ENCODE measurements at regions not wholly inside any gene's neighbourhood (a gene's known extent, or its start where the extent isn't known, plus 50 kb on each side); places are given as distances from the start of the nearest gene placed in this dataset.
A peak's percentile ranks its signal among the peaks of the same experiment; 100 is the strongest.

DNA sequence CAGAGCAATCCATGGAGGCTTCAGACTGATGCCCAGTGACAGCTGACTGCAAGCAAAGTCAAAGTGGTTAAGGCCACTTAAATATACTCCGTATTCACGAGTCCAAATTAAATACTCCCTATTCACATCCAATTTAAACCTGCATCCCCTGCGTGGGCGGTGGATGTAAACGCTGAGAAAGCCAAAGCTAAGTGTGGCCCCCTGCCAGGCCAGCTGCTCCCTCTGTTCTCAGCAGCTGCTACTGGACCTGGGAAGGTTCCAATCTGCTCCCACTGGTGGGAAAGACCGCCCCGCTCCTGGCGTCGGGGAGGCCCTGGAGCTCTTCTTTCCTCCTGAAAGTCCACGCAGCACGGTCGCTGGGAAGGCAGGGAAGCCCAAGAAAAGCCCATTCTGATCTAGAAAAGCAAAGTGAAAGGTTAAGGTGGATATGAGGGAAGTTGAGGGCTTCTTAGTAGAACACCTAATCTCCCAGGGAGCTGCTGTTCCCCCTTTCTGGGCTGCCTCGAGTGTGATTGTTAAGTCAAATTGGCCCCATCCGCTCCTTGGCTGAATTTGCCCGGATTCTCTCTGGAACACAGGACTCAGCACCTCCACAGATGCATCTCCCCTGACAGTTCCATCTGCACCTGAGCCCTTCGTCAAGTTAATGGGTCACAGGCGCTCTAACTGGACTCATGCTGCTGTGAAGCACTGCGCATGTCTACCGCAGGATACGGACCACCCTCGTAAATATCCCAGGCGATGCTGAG, 205.5 kb downstream of the USP12 start:
- DNase-seq (ENCODE audit: low read depth), result no peak

DNA sequence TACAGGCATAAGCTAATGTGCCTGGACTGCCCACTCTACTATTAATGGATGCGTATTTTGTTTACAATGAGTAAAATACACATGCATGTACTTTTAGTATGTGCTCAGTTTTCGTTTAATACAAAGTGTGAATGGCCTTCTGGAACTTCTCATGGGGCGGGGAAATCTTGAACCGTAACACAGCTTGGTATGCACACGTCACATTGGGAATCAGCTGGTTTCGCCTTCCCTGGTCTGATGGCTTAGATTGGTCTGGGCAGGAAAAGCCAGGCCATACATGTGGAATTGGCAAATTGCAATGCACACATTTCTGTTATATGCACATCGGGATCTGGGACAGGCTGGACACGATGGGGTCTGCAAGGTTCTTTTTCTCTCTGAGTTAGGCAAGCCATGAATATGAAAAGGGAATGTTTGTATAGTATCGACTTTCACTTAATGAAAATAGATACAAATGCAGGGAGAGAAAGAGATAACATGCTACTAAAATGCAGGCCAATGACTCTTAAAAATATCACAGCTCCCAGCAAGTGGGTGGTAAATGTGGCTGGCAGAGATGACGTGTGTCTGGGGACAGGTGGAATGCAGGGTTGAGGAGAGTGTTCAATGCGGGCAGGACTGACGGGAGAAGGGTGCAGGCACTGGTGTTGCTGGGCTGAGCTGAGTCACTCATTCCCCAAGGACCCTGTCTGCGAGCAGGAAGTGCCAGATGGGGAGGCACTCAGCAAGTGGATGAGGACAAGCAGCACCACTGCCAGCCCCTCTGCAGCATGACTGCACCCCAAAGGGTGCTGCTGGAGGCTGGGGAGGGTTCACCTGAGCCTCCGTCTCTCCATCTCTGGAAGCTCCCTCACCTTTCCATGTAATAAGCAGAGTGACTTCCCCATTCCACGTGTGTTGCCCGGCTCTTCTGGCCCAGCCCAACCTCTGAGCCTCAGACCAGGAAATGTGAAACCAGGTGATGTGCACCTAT, 204.0 kb upstream of the GPR12 start:
- DNase-seq (ENCODE audit: low read depth), result no peak

DNA sequence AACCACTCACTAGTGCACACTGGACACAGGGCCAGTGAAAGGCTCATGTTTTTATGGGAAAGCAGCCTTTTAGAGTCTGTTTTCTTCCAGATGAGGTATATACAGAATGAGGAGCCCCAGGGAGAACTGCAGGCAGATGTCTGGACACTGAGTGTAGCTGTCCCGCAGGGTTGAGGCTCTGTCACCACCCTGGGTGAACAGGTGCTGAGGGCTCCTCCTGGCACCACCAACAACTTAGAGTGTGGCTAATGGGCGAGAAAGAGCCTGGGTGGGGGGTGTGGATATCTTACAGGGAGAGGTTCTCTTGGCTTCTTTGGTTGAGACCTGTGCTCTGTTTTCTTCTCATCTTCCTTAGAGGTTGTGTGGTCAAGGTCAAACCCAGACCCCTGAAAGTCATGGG, 202.1 kb upstream of the GPR12 start:
- DNase-seq (ENCODE audit: low read depth), result no peak

DNA sequence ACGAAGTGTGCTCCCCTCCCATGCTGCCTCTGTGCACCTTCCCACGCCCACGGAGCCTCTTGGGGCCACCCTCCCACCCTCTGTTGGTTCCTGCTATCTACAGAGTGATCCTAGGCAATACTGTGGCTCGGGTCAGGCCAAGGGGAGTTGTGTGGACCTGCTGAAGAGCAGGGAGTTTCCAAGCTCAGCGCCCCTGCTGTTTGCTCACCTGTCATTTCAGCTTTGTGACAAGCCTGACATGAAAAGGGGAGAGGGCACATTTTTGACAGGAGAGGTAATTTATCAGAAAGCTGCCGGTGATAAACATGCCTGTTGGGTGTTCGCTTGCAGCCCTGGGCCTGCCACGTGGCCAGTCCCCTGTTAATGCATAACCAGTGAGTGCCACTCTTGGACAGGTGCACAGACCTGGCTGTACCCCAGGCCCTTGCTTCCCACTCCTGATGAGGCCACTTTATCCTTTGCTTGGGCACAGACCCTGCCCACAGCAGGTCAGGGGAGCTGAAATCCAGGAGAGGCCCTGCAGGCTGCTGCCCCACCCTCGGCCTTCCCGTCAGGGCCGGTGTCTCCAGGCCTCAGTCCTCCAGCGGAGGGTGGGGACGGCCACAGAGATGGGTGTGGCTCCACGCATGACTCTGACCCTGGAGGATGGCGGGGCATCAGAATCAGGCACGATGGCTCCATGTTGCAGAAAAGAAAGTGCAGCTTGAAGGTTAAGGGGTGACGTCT, 201.5 kb upstream of the GPR12 start:
- no peak for DNase-seq (ENCODE audit: low read depth)

DNA sequence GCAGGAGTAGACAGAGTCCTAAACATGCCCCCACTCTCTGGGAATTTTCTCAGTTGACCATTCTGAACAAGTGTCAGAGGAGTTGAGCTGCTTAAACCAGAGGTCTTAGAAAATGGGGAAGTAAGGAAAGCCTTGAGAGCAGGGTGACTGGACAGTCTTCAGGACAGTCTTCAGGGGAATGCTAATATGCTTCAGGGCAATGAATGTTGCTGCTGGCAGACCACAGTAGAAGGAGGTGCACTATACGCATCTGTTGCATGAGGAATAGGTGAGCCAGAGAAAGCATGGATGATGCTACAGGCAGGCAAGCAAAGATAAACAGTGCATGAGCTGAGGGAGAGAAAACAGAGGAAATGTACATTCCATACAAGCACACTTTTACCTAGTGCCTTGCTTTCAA, 196.6 kb upstream of the GPR12 start:
- no peak for DNase-seq (ENCODE audit: low read depth)

DNA sequence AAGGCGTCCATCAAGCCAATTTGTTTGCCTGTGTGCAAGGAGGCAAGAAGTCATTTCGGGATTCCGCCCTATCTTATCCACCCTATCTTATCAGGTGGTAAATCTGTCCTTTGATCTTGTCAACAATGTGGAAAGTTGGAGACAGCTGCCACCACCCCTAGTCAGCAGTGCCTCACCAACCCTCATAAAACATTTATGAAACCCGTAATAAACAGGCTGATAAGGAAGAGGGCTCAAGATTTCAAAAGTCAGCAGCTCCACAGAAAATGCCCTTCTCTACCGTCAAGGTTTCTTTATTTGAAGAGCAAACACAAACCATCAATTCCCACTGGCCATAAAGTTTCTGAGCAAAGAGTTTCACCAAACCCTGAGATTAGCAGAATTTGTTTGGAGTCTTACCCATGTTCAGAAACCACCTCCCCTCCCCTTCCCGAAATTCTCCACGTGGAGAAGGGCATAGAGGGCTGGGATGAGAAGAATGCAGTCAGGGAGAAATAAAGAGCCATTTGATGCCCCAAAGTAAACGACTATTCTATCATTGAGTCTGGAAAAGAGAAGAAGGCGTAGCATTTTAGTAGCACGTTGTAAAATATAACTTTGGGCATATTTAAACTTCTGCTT, 196.0 kb upstream of the GPR12 start:
- DNase-seq (ENCODE audit: low read depth), result no peak

DNA sequence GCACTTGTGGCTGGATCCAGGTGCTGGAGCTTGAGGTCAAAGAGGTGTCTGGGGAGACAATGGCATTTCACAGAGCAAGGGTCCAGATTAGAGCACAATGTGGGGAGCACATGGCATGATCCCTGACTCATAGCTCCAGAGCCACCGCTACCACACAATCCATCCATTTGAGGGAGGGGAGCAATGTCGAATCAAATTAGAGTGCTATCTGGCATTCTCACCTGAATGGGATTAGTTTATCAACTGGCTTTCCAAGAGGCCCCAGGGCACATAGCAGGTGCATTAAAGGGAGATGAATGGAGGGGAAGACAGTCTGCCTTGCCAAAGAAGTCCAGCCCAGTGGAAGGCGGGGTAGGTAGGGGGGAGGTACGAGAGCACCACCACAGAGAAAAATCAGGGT, 194.4 kb upstream of the GPR12 start:
- no peak for DNase-seq (ENCODE audit: low read depth)

DNA sequence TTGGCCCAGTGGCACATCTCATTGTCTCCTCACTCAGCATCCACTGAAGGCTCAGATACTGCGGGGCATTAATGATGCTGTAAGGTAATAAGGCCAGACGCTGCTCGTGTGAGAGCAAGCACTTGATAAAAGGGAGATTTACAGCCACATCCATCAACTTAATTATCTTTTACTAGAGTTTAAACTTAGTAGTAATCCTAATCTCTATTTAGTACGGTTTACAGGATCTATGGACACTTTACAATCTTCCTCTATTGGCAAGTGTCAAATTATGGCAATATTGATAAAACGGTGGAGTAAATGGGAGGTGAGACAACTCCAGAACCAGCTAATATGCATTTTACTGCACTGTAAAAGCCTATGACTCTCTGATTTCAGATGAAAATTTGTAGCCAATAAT, 192.7 kb upstream of the GPR12 start:
- no peak for DNase-seq (ENCODE audit: low read depth)

DNA sequence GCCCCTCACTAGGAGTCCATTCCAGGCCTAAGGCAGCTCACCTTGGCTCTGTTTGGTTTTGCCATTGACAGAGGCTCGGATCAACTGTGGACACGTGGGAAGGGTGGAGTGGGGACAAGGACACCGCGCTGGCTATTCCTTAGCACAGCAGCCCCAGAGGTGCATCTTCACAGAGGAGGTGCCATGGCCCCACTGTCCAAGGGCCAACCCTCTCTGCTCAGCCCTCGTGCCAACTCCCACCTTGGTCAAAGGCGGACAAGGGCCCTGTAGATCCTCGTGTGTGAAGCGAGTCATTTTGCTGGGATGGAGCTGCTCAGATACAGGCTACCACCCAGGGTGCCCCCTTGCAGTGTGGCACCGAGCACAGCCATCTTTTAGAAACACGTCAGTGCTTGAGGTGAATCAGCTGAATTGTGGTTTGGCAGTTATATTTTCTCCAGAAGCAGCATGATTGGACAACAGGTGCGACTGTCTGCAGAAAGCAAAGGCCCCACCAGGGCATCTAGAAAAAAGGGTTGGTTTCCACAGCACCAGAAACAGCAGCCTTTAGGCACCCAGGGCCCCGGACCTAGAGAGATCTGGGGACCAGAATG, 192.1 kb upstream of the GPR12 start:
- no peak for DNase-seq (ENCODE audit: low read depth)

DNA sequence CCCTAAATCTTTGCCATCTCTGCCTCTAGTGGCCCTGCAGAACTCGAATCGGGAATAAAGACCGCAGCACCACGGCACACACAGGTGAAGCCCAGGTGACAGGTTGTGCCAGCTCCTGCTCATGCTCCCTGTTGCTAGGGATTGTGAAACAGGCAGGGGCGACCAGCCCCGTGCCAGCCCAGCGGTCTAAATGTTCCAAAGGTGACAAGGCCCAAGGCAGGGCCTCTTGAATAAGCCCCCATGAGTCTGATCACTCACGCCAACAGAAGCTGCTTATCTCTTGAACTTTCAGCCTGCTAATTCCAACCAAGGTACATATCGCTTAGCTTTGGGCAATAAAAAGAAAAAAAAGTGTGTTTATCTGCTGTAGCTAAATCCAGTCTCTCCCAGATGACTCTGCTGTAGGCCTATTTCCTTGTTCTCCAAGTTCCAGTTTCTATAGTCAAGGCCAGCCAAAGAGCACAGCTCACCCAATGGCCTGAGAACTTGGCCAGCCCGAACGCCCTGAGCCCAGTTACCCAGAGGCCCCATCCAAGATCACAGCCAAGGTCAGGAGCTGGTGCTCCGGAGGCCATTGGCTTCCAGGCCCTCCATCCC, 191.1 kb upstream of the GPR12 start:
- no peak for DNase-seq (ENCODE audit: low read depth)

DNA sequence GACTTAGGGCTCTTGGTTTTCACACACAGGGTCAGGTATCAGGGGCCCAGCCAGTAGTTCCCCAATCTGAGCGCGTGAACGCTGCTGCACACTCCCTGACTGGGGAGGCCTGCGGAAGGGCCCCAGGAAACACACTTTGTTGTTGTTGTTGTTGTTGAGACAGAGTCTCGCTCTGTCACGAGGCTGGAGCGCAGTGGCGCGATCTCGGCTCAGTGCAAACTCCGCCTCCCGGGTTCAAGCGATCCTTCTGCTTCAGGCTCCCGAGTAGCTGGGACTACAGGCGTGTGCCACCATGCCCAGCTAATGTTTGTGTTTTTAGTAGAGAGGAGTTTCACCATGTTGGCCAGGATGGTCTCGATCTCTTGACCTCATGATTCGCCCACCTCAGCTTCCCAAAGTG, 190.4 kb upstream of the GPR12 start:
- no peak for DNase-seq (ENCODE audit: low read depth)

DNA sequence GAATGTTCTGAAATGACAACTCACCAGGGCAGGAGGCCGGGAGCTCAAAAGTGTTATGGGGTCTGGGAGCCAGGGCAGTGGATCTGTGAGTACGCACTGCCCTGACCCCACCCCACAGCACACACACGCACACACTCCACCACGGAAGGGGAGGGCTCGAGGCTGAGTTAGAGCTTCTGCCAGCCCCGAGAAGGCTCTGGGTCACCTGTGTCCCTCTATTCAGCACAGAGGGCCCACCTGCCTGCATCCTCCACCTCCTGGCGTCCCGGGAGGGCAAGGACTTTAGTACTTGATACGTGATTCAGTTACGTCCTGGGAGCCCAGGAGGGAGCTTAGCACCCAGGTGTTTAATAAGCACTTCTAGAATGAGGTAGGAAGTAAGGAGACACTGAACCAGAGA, 190.0 kb upstream of the GPR12 start:
- no peak for DNase-seq (ENCODE audit: low read depth)

DNA sequence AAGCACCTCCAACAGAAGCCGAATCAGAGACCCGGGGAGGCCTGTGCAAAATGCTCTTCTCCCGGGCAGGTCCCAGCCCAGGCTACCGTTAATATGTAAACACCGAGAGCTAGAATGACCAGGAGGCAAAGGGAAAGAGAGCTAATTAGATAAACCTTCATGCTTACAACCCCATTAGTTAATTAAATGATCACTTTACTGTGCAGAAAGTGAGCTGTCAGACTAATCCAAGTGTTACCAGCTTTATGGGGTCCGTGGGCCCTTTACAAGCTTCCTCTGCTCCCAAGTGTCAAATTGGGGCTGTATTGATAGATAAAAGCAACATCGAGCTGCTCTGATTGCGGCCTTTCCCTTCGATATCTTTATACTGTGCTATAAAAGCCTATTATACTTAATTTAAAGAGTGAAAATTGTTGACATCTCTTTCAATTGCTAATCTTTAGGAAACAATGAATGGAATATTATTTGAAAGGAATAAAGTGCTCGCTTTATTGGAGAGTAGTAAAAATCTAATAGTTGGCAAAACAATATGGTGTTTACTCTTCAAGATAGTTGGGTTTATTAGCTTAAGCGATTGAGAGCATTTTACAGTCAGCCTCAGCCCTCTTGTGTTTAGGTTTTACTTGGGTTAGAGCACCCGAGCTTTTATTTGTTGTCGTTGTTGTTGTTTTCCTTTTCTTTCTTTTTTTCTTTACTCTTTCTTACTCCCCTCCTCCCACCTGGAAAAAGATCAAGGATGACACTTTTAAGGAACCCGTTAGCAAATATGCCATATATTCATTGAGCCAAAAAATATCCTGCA, 189.3 kb upstream of the GPR12 start:
- DNase-seq (ENCODE audit: low read depth), result no peak

DNA sequence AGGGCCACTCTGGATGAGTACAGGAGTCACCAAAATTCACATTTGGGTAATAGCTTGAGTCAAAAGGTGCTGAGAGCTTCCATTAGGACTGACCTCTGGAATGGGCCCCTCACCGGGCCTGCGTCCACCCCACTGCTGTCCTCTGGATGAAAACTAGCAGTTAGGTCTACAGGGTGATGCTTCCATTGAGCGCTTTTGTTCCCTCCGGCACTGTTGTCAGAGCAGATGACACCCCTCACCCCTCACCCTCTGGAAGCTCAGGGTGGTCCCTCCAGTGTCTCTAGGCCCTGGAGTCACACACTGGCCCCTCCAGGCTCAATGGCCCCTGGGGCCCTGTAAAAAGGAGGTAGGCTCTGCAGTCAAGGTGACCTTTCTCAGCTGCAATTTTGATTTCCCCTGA, 187.8 kb upstream of the GPR12 start:
- DNase-seq (ENCODE audit: low read depth), result no peak

DNA sequence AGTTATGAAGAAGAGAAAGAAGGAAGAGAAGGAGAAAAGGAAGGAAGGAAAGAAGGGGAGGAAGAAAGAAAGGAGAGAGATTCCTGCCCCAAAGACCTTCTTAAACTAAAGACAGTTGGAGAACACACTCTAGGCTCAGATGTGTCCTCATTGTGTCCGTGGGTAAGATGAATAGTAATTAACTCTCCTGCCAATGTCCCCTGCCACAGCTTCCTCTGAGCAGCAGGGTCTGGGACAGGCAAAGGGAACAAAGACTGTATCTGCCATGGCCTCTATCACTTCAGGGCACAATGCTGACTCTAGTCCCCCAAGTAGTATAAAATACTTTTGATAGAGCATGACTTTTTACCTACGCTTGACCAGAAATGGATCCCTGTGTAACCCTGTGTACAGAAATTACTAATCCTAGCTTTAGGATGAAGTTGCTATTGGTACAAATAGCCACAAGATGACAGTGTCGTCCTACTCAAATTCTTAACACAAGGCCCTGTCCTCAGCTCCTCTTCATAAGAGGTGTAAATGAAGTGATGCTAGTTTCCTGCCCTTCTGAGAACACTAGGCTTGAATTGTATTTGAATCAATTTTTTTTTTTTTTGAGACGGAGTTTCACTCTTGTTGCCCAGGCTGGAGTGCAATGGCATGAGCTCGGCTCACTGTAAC, 186.2 kb upstream of the GPR12 start:
- no peak for DNase-seq (ENCODE audit: low read depth)

DNA sequence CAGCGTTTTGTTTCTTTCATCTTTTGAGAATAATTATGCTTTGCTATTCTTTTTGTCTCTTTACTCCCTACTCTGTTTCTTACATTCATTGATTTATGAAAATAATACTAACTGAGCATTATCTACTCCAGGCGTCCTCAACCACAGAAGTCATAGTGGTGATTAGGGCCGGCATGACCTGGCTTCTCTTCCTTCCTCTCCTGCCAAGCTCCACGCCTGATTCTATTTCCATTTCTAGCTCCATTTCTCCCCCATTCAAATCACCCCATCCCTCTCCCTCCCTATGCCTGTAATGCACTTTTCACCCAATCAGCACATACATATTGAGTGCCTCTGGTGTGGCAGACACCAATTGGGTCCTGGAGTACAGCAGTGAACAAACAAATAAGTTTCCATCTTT, 183.2 kb upstream of the GPR12 start:
- DNase-seq (ENCODE audit: low read depth), result no peak

DNA sequence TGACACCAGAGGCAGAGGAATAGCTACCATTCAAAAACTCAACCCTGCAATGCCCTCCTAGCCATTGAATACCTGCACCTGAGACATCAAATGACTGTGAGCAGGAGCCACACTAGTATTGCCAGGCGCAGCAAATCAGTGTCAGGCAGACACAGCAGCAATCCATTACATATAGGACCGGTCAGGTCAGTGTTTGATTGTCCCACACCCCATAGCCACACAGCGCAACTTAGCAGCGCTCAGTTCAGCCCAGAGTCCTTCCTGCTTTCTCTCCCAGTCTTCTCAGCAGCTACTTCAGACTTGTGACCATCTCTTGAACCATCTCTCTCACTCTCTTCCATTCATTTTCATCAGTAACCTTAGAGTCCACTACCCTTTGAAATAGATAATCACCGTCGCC, 181.6 kb upstream of the GPR12 start:
- no peak for DNase-seq (ENCODE audit: low read depth)

DNA sequence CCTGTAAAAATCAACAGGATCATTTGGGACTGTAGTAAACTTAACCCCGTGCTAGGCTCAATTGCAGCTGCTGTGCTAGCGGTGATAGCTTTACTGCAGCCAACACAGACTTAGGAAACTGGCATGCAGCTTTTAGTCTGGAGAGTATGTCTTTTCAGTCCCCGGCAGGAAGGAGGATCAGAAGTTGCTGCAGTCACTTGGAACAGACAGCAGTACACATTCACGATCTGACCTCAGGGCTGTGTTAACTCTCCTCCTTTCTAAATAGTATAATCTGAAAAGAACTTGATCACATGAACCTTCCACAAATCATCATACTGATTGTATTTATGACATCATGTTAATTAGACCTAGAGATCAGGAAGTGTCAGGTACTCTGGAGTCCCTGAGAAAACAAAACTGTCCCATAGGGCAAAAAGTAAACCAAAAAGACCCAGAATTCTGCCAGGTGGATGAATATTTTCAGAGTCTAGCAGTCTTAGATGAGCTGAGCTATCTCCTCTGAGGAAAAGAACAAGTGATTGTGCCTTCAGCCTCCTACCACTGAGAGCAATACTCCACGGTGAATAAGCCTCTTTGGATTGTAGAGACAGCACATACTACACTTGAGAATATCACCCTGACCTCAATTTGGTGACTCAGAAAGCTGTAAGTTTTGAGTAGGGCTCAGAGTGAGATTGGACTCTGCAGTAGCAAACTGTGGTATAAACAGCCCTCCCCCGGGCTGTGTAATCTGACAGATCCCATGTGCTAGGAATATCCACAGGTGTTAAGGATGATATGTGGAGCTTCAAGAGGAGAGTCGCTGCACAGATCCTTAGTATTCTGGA, 181.0 kb upstream of the GPR12 start:
- DNase-seq (ENCODE audit: low read depth), result peak; percentile 57

DNA sequence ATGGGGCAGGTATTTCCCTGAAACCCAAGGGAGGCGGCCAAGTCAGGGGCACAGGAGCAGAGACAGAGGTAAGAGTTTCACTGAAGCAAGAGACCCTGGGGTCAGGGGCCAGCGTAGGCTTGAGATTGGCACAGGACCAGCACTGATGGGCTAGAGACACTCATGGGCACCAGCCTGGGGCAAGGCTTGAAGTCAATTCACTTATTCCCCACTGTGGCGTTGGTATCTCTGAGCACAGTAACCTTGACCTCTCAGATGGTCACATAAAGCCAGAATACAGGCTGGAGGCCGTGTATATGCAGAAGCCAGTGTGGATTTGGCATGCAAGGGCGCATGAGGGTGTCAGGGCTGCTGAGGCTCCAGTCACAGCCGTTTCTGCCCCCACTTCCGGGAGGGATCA, 173.5 kb upstream of the GPR12 start:
- no peak for DNase-seq (ENCODE audit: low read depth)
